ENCODE measurements at regions not wholly inside any gene's neighbourhood (a gene's known extent, or its start where the extent isn't known, plus 50 kb on each side); places are given as distances from the start of the nearest gene placed in this dataset.

- no peak overlapping the region for H3K4me3 ChIP-seq (ENCODE audit: low read depth, low read length)
- in situ Hi-C loops (cut with HindIII; ENCODE audit: low sequenced_read_pairs) = no loop called here
- DNase-seq (ENCODE audit: low read depth, low spot score) = no peak
- TF ChIP-seq CTCF (IDR thresholded peaks at IDR 0.05; ENCODE audit: low read depth, low read length) = no peak
Measured at GRCh38 chr6:112988748-112989147, 641.6 kb downstream of the RFPL4B start.

GRCh38 chr6:112990971-112991370, 643.8 kb downstream of the RFPL4B start:
- no peak overlapping the region for H3K4me3 ChIP-seq (ENCODE audit: low read depth, low read length)
- in situ Hi-C loops (cut with HindIII; ENCODE audit: low sequenced_read_pairs) = no loop called here
- no peak for TF ChIP-seq CTCF (IDR thresholded peaks at IDR 0.05; ENCODE audit: low read depth, low read length)
- DNase-seq (ENCODE audit: low read depth, low spot score) = no peak

GRCh38 chr6:112991912-112992311, 644.8 kb downstream of the RFPL4B start:
- DNase-seq (ENCODE audit: low read depth, low spot score) = no peak
- H3K4me3 ChIP-seq (ENCODE audit: low read depth, low read length) = no peak overlapping the region
- TF ChIP-seq CTCF (IDR thresholded peaks at IDR 0.05; ENCODE audit: low read depth, low read length) = no peak
- in situ Hi-C loops (cut with HindIII; ENCODE audit: low sequenced_read_pairs) = no loop called here

- no peak overlapping the region for H3K4me3 ChIP-seq (ENCODE audit: low read depth, low read length)
- TF ChIP-seq CTCF (IDR thresholded peaks at IDR 0.05; ENCODE audit: low read depth, low read length) = no peak
- in situ Hi-C loops (cut with HindIII; ENCODE audit: low sequenced_read_pairs) = no loop called here
- no peak for DNase-seq (ENCODE audit: low read depth, low spot score)
Measured at GRCh38 chr6:112997421-112998085, 650.4 kb downstream of the RFPL4B start.

GRCh38 chr6:113004054-113004453, 656.9 kb downstream of the RFPL4B start:
- in situ Hi-C loops (cut with HindIII; ENCODE audit: low sequenced_read_pairs) = no loop called here
- TF ChIP-seq CTCF (IDR thresholded peaks at IDR 0.05; ENCODE audit: low read depth, low read length) = no peak
- H3K4me3 ChIP-seq (ENCODE audit: low read depth, low read length) = no peak overlapping the region
- DNase-seq (ENCODE audit: low read depth, low spot score) = no peak

GRCh38 chr6:113004470-113005270, 657.5 kb downstream of the RFPL4B start:
- TF ChIP-seq CTCF (IDR thresholded peaks at IDR 0.05; ENCODE audit: low read depth, low read length) = no peak
- H3K4me3 ChIP-seq (ENCODE audit: low read depth, low read length) = no peak overlapping the region
- in situ Hi-C loops (cut with HindIII; ENCODE audit: low sequenced_read_pairs) = no loop called here
- DNase-seq (ENCODE audit: low read depth, low spot score) = no peak

Data from astrocyte of the spinal cord (primary cell).